ENCODE measurements at regions not wholly inside any gene's neighbourhood (a gene's known extent, or its start where the extent isn't known, plus 50 kb on each side); places are given as distances from the start of the nearest gene placed in this dataset.

GRCh38 chr10:83248106-83248631 is 891.1 kb upstream of the GHITM start:
- TF ChIP-seq CTCF (IDR thresholded peaks at IDR 0.05) (no peak), POLR2A (IDR thresholded peaks at IDR 0.05) (no peak)

All from thyroid gland (tissue), 4 donors.